H1 (cell line): ENCODE measurements at regions not wholly inside any gene's neighbourhood (a gene's known extent, or its start where the extent isn't known, plus 50 kb on each side); places are given as distances from the start of the nearest gene placed in this dataset.

Source experiments
- BRCA1 ChIP-seq: IDR thresholded peaks from 2 replicates; pipeline ENCODE4 v1.6.1; 2012; ENCODE audit warnings: low read depth, low read length, improper control_type of control experiment
- GABPA ChIP-seq: IDR thresholded peaks from 2 replicates; pipeline ENCODE4 v1.6.1; 2011; ENCODE audit warnings: mild to moderate bottlenecking, low read length, moderate library complexity, borderline replicate concordance; ENCODE audit not compliant: insufficient read depth
- SRF ChIP-seq: IDR thresholded peaks from 2 replicates; pipeline ENCODE4 v1.6.1; 2011; ENCODE audit warnings: mild to moderate bottlenecking, low read depth, low read length, moderate library complexity
- TAF1 ChIP-seq: IDR thresholded peaks from 2 replicates; pipeline ENCODE4 v1.6.1; 2011; ENCODE audit warnings: mild to moderate bottlenecking, low read depth, low read length
- TF ChIP-seq, protein P1 (sequence below), 3 experiments: IDR thresholded peaks; 1 replicate in 2 of 3; 2 replicates in 1 of 3; pipeline versions ENCODE4 v1.5.1 to v1.6.1; 2011; ENCODE audit warnings: low read length in 3 of 3, mild to moderate bottlenecking in 3 of 3, inconsistent platforms in 2 of 3, low read depth in 1 of 3, moderate library complexity in 1 of 3; ENCODE audit not compliant: insufficient read depth in 1 of 3; ENCODE audit errors: control extremely low read depth in 1 of 3
- TF ChIP-seq, protein P2 (sequence below): IDR thresholded peaks from 2 replicates; pipeline ENCODE4 v1.6.1; 2012; ENCODE audit warnings: inconsistent platforms

GRCh38 chr18:78521744-78522143 is 457.9 kb upstream of the SALL3 start (continued):
- TF ChIP-seq, protein P1, sequence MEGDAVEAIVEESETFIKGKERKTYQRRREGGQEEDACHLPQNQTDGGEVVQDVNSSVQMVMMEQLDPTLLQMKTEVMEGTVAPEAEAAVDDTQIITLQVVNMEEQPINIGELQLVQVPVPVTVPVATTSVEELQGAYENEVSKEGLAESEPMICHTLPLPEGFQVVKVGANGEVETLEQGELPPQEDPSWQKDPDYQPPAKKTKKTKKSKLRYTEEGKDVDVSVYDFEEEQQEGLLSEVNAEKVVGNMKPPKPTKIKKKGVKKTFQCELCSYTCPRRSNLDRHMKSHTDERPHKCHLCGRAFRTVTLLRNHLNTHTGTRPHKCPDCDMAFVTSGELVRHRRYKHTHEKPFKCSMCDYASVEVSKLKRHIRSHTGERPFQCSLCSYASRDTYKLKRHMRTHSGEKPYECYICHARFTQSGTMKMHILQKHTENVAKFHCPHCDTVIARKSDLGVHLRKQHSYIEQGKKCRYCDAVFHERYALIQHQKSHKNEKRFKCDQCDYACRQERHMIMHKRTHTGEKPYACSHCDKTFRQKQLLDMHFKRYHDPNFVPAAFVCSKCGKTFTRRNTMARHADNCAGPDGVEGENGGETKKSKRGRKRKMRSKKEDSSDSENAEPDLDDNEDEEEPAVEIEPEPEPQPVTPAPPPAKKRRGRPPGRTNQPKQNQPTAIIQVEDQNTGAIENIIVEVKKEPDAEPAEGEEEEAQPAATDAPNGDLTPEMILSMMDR (IDR thresholded peaks at IDR 0.05; ENCODE audit: control extremely low read depth in 1 of 3, insufficient read depth in 1 of 3, low read depth in 1 of 3, low read length in 3 of 3) = no peak
- TF ChIP-seq, protein P2, sequence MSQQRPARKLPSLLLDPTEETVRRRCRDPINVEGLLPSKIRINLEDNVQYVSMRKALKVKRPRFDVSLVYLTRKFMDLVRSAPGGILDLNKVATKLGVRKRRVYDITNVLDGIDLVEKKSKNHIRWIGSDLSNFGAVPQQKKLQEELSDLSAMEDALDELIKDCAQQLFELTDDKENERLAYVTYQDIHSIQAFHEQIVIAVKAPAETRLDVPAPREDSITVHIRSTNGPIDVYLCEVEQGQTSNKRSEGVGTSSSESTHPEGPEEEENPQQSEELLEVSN = no peak
- no peak for TF ChIP-seq SRF
- no peak for TF ChIP-seq TAF1
- TF ChIP-seq GABPA = no peak
- TF ChIP-seq BRCA1 = no peak
- TF ChIP-seq, all 59 proteins: peak for 0
